ENCODE measurements at regions not wholly inside any gene's neighbourhood (a gene's known extent, or its start where the extent isn't known, plus 50 kb on each side); places are given as distances from the start of the nearest gene placed in this dataset.

DNA sequence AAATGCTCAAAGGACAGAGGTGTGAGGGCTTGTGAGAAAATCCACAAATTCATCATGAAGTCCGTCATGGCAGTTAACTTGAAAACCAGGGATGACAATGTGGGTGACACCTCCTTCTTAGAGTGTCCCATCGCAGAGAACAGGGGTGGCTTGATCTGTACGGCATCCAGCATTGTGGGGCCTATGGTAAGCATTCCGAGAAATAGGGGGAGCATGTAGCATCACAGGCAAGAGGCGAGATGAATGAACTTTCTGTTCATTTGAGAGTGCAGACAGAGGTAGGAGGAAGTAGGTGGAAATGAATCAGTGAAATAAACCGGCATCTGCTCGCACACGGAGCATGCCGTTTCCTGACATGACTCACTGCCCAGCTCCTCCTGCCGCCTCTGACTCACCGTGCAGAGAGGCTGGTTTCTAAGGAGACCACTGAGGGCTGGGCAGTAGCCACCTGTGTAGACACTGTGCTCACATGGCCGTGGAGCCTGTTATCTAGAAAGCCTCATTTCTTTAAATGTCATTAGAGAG, 339.0 kb downstream of the RFC3 start:
- TF ChIP-seq, protein P1, sequence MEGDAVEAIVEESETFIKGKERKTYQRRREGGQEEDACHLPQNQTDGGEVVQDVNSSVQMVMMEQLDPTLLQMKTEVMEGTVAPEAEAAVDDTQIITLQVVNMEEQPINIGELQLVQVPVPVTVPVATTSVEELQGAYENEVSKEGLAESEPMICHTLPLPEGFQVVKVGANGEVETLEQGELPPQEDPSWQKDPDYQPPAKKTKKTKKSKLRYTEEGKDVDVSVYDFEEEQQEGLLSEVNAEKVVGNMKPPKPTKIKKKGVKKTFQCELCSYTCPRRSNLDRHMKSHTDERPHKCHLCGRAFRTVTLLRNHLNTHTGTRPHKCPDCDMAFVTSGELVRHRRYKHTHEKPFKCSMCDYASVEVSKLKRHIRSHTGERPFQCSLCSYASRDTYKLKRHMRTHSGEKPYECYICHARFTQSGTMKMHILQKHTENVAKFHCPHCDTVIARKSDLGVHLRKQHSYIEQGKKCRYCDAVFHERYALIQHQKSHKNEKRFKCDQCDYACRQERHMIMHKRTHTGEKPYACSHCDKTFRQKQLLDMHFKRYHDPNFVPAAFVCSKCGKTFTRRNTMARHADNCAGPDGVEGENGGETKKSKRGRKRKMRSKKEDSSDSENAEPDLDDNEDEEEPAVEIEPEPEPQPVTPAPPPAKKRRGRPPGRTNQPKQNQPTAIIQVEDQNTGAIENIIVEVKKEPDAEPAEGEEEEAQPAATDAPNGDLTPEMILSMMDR (IDR thresholded peaks at IDR 0.05; ENCODE audit: low read depth, low read length): no peak
- no peak for TF ChIP-seq POLR2A (IDR thresholded peaks at IDR 0.05; ENCODE audit: extremely low read depth, insufficient read length)
